HG03460 (cell line): ENCODE measurements at regions not wholly inside any gene's neighbourhood (a gene's known extent, or its start where the extent isn't known, plus 50 kb on each side); places are given as distances from the start of the nearest gene placed in this dataset.
"Not testable (repeated sequence)": the region's sequence is repeated elsewhere in the genome, so short reads cannot be mapped to it uniquely, and the experiment has no call there.

Source experiments
- ATAC-seq: cut with Tn5 transposase; IDR thresholded peaks from one replicate; pipeline ENCODE4 v1.9.1; 2021; ENCODE audit not compliant: unreplicated experiment

- no peak for ATAC-seq
Measured at GRCh38 chr11:115606498-115607220, 102.4 kb upstream of the CADM1 start.

- ATAC-seq, result no peak
Measured at GRCh38 chr11:115605871-115606497, 101.8 kb upstream of the CADM1 start.

DNA sequence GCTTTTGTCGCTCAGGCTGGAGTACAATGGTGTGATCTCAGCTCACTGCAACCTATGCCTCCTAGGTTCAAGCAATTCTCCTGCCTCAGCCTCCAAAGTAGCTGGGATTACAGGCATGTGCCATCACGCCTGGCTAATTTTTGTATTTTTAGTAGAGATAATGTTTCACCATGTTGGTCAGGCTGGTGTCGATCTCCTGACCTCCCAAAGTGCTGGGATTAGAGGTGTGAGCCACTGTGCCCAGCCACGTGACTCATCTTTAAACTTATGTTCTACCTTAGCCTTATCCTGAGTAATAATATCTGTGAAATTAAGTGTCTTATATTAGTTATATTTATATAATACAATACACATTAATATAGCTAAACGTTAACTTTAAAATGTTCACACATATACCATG, 101.2 kb upstream of the CADM1 start:
- not testable (repeated sequence) for ATAC-seq

DNA sequence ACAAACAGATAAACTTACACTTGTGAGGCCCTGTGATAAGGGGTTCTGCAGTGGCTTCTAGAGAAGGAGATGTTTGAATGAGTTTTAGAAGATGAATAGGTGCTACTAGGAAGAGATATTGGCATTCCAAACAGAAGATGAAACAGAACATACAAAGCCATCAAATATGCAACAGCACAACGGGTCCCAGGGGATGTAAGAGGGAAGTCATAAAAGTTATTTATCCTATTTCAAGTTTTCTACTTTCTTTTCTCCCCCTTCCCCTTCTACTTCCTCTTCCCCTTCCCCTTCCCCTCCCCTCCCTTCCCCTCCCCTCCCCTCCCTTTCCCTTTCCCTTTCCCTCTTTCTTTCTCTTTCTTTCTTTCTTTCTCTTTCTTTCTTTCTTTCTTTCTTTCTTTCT, 94.9 kb upstream of the CADM1 start:
- ATAC-seq, result no peak

DNA sequence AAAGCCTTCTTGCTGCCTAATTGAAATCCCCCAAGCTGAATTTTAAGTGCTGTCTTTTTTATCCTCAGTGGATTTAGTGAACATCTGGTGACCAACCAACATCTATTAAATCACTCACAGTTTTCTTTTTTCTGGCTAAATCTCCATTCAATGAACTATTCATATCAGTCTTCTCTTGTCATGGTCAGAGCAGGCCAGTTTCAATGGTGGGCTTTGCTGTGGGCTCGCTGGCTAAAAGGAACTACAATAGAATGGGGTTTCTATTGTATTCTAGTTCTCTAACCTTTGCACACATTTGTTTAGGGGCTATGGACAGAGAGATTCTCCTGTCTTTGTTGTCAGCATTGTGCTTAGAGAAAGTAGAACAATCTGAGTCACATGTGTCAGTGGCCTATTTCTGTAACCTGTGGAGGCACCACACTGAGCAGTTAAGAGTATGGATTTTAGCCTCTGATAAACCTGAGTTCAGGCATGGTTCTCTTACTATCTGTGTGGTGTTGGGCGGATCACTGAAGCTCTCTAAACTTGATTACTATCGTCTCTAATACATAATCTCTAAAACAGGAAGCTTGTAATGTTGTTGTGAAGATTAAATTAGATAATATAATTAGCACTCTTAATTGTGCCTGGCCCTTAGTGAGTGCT, 94.2 kb upstream of the CADM1 start:
- no peak for ATAC-seq

GRCh38 chr11:115591380-115591779, 87.2 kb upstream of the CADM1 start:
- no peak for ATAC-seq

DNA sequence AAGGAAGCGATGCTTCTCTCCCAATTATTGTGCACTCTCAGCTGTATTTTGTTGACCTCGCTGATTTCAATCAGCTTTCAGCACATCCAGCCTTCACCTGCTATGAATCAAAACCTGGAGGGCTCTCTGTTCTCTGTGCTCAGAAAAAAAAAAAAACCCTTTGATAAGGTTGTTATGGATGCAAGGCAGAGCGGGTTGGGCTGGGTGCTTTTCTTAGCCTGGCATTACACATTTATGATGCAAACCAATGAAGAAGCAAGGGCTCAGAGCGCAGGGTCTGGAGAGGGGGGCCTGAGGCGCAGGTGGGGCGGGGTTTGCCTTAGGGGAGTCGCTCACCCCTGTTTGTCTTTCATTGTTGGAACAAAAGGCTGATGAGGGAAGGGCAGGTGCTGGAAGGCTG, 86.0 kb upstream of the CADM1 start:
- ATAC-seq, result no peak

- no peak for ATAC-seq
Measured at GRCh38 chr11:115587718-115588342, 83.6 kb upstream of the CADM1 start.

- no peak for ATAC-seq
Measured at GRCh38 chr11:115585361-115586024, 81.3 kb upstream of the CADM1 start.

DNA sequence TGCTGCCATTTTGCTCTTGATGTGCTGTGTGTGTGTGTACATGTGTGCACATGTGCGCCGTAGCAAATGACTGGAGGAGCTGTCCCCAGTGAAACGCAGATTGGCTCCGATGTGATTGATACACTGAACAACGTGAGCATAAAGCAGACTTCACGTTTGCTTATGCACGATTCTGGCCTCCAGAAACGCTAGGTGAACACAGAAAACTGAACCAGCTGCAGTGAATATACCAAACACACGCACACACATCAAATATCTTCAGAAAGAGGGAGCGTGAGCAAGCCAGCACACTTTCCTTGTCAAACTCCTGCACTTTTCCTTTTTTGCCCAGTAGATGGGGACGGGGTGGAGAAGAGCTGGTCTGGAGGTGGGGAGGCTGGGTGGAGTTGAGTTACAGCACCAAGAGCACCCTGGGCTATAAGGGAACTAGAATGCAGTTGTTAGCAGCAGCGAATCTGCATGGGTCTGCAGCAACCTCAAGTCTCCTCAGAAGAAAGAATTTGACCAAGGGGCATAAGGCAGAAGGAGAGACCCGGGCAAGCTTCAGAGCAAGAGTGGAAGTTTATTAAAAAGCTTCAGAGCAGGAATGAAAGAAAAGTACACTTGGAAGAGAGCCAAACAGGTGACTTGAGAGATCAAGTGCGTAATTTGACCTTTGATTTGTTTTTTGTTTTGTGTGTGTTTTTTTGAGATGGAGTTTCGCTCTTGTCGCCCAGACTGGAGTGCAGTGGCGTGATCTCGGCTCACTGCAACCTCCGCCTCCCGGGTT, 77.8 kb upstream of the CADM1 start:
- ATAC-seq, result no peak

- no peak for ATAC-seq
Measured at GRCh38 chr11:115580927-115581680, 76.9 kb upstream of the CADM1 start.

GRCh38 chr11:115580416-115580815, 76.2 kb upstream of the CADM1 start:
- no peak for ATAC-seq

DNA sequence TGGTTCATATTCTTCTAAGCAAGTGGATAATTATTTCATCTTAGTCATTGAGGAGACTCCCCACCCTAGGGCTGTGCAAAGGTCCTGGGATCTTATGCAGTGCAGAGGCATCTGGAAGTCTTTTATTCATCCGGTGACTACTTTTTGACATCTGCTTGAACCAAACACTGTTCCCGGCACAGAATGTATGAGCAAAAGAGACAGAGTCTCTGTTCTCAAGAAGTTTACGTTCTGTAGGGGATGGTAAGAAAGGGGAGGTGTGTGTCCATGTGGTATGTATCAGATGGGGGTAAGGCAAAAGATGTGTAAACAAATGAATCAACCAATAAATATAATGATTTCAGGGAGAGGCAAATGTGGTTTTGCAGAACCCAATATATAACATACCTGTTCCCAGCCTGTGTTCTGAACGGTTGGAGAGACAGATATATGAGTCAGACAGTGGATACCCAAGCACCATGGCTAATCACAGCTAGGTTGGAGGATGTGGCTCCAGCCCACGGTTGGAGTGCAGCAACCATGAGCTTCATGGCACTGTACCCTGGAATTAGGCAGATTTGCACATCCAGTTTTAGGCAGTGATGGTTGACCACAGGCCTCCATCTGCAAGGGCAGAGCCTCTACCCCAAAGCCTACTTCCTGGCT, 75.1 kb upstream of the CADM1 start:
- ATAC-seq, result no peak

- ATAC-seq, result no peak
Measured at GRCh38 chr11:115578275-115578674, 74.1 kb upstream of the CADM1 start.

DNA sequence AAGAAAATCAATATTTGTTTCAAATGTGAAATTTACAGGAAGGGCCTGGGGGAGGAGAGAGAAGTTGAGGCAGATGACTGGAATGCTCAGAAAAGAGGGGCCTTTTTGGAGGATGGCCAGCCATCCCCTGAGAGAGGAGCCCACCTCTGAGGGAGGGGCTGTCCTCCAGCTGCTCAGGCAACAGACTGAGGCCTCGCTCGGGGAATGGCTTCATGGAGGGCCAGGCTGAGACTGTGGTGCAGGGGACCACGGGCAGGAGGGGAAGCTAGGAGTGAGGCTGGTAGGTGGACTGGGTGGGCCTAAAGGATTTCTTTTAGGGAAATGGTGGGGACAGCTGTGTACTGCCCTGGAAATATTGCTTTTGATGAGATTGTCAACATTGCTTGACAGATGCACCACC, 73.5 kb upstream of the CADM1 start:
- no peak for ATAC-seq

- ATAC-seq, result no peak
Measured at GRCh38 chr11:115576606-115577380, 72.6 kb upstream of the CADM1 start.

DNA sequence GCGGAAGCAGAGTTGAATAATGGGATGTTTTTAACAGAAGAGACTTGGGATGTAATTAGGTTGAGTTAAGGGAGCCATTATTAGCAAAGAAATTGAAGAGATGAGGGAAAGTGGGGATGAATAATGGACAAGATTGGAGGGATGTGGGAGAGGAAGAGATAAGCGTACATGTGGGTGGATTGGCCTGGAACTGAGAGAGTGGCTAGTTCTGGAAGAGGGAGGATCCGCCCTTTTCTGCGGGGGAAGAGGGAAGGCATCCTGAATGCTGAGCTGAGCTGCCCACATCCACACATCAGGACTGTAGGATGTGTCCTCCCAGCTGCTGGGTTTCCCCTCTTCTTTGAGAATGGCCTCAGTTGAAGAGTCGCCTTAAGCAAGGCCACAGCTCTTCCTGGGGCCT, 68.3 kb upstream of the CADM1 start:
- ATAC-seq, result no peak

GRCh38 chr11:115566180-115566764, 62.1 kb upstream of the CADM1 start:
- no peak for ATAC-seq
